SK-N-SH (cell line): ENCODE measurements at regions not wholly inside any gene's neighbourhood (a gene's known extent, or its start where the extent isn't known, plus 50 kb on each side); places are given as distances from the start of the nearest gene placed in this dataset.

Source experiments
- CTCF ChIA-PET: fragments of 300-600, 350-600 bp; formaldehyde crosslinking; extraction: SDS; loops from one replicate; lab custom pipeline; 2021; lab: Yijun Ruan, JAX
- POLR2A ChIA-PET: fragments of 350-600 bp; sonication (Branson Sonifier 250); formaldehyde crosslinking; extraction: SDS; loops from one replicate; lab custom pipeline; 2020; ENCODE audit warnings: antibody characterized with exemption, inconsistent platforms; lab: Yijun Ruan, JAX
- DNase-seq: peaks from one replicate; pipeline ENCODE4 v3.0.0; 2012
- H2AFZ ChIP-seq: fragments of 200-600 bp; sonication (generic); 2 replicates; pipeline ENCODE4 v1.8.1; 2016; ENCODE audit warnings: antibody characterized with exemption, mild to moderate bottlenecking, low read depth
- H3F3A ChIP-seq: fragments of 200-600 bp; sonication (generic); replicated peaks from 2 replicates; pipeline ENCODE3; 2016; ENCODE audit warnings: antibody characterized with exemption, mild to moderate bottlenecking; ENCODE audit not compliant: insufficient read depth
- H3K27ac ChIP-seq, 2 experiments: fragments of 200-500 bp in 1 of 2; fragments of 200-600 bp in 1 of 2; sonication (Bioruptor generic) in 1 of 2; sonication (generic), shearing (Covaris generic) in 1 of 2; 2 replicates each; pipeline versions ENCODE4 v1.5.1 to v1.6.1; 2014 to 2016; ENCODE audit warnings: low read depth in 2 of 2, inconsistent platforms in 1 of 2, low read length in 1 of 2, mild to moderate bottlenecking in 1 of 2, mixed read lengths in 1 of 2
- H3K27me3 ChIP-seq: fragments of 200-600 bp; sonication (generic), shearing (Covaris generic); 2 replicates; pipeline ENCODE4 v1.6.1; 2016; ENCODE audit warnings: mixed run types; ENCODE audit not compliant: insufficient read depth
- H3K36me3 ChIP-seq, 2 experiments: fragments of 200-500 bp in 1 of 2; fragments of 200-600 bp in 1 of 2; sonication (Bioruptor generic) in 1 of 2; sonication (generic) in 1 of 2; replicated peaks in 1 of 2; 2 replicates each; pipeline versions ENCODE3 to v1.5.1; 2014 to 2016; ENCODE audit warnings: low read length in 1 of 2, mild to moderate bottlenecking in 1 of 2; ENCODE audit not compliant: insufficient read depth in 2 of 2, control insufficient read depth in 1 of 2
- H3K4me1 ChIP-seq, 2 experiments: fragments of 200-500 bp in 1 of 2; fragments of 200-600 bp in 1 of 2; sonication (Bioruptor generic) in 1 of 2; sonication (generic), shearing (Covaris generic) in 1 of 2; 2 replicates each; pipeline versions ENCODE4 v1.5.1 to v1.6.1; 2014 to 2016; ENCODE audit warnings: low read depth in 1 of 2, low read length in 1 of 2, mixed run types in 1 of 2; ENCODE audit not compliant: insufficient read depth in 2 of 2, control insufficient read depth in 1 of 2
- H3K4me2 ChIP-seq: fragments of 200-600 bp; sonication (generic), shearing (Covaris generic); 2 replicates; pipeline ENCODE4 v1.6.1; 2017; ENCODE audit warnings: mixed run types
- H3K4me3 ChIP-seq, 2 experiments: fragments of 200-500 bp in 1 of 2; fragments of 200-600 bp in 1 of 2; sonication (Bioruptor generic) in 1 of 2; sonication (generic), shearing (Covaris generic) in 1 of 2; 2 replicates each; pipeline versions ENCODE4 v1.5.1 to v1.8.1; 2014 to 2016; ENCODE audit warnings: low read depth in 2 of 2, inconsistent platforms in 1 of 2, low read length in 1 of 2, mild to moderate bottlenecking in 1 of 2, mixed read lengths in 1 of 2, moderate library complexity in 1 of 2
- H3K79me2 ChIP-seq: fragments of 200-600 bp; sonication (generic); 2 replicates; pipeline ENCODE4 v1.8.1; 2017; ENCODE audit warnings: mild to moderate bottlenecking; ENCODE audit not compliant: insufficient read depth
- H3K9ac ChIP-seq: fragments of 200-600 bp; sonication (generic); 2 replicates; pipeline ENCODE4 v1.6.1; 2017; ENCODE audit warnings: mixed run types
- H3K9me2 ChIP-seq: fragments of 200-600 bp; sonication (generic); 2 replicates; pipeline ENCODE4 v1.6.1; 2017; ENCODE audit warnings: mixed run types
- H3K9me3 ChIP-seq: fragments of 200-600 bp; sonication (generic); 2 replicates; pipeline ENCODE4 v1.6.1; 2017; ENCODE audit warnings: mixed run types, mild to moderate bottlenecking, moderate library complexity
- H4K20me1 ChIP-seq: fragments of 200-600 bp; sonication (generic); 2 replicates; pipeline ENCODE4 v1.6.1; 2017; ENCODE audit warnings: mild to moderate bottlenecking, mixed run types; ENCODE audit not compliant: insufficient read depth
- CHD2 ChIP-seq: fragments of 150-350 bp; IDR thresholded peaks from 2 replicates; pipeline ENCODE4 v1.6.1; 2018; ENCODE audit warnings: low read length; ENCODE audit not compliant: partially characterized antibody
- ELF1 ChIP-seq: IDR thresholded peaks from 2 replicates; pipeline ENCODE4 v1.4.0; 2012
- FOSL2 ChIP-seq: IDR thresholded peaks from 2 replicates; pipeline ENCODE4 v1.4.0; 2012; ENCODE audit warnings: low read depth, mild to moderate bottlenecking, moderate library complexity, borderline replicate concordance
- FOXJ3 ChIP-seq: sonication (generic); formaldehyde crosslinking; IDR thresholded peaks from 2 replicates; pipeline ENCODE4 v1.5.1; 2020; ENCODE audit warnings: mild to moderate bottlenecking, missing genetic modification reagents
- FOXM1 ChIP-seq: IDR thresholded peaks from 2 replicates; pipeline ENCODE4 v1.4.0; 2012; ENCODE audit warnings: low read depth, mild to moderate bottlenecking
- GATA2 ChIP-seq: sonication (generic); formaldehyde crosslinking; IDR thresholded peaks from 2 replicates; pipeline ENCODE4 v1.5.0; 2020; ENCODE audit warnings: mild to moderate bottlenecking, missing genetic modification reagents
- JUND ChIP-seq: IDR thresholded peaks from 2 replicates; pipeline ENCODE4 v1.4.0; 2012
- POLR2AphosphoS5 ChIP-seq: IDR thresholded peaks from 2 replicates; pipeline ENCODE4 v1.6.1; 2012; ENCODE audit warnings: low read depth, low read length
- RAD21 ChIP-seq: IDR thresholded peaks from 2 replicates; pipeline ENCODE4 v1.6.1; 2012; ENCODE audit warnings: mild to moderate bottlenecking, low read length
- RCOR1 ChIP-seq: fragments of 150-350 bp; IDR thresholded peaks from 2 replicates; pipeline ENCODE4 v1.6.1; 2017; ENCODE audit warnings: antibody characterized with exemption, low read length
- SMC3 ChIP-seq: IDR thresholded peaks from 2 replicates; pipeline ENCODE4 v1.6.1; 2012; ENCODE audit warnings: low read depth, low read length, improper control_type of control experiment
- TAF1 ChIP-seq: IDR thresholded peaks from 2 replicates; pipeline ENCODE4 v1.6.1; 2012; ENCODE audit warnings: low read depth, mild to moderate bottlenecking, low read length, moderate library complexity, borderline replicate concordance
- TCF12 ChIP-seq: IDR thresholded peaks from 2 replicates; pipeline ENCODE4 v1.4.0; 2012
- YY1 ChIP-seq: IDR thresholded peaks from 2 replicates; pipeline ENCODE4 v1.4.0; 2012; ENCODE audit warnings: low read depth, mild to moderate bottlenecking
- WGBS: methylation state at CpG from one replicate; pipeline ENCODE4 v1.1.6; 2017; ENCODE audit warnings: low lambda C conversion rate; 5-methylcytosine and 5-hydroxymethylcytosine counted together
- TF ChIP-seq, protein P1 (sequence below): IDR thresholded peaks from 2 replicates; pipeline ENCODE4 v1.4.0; 2012; ENCODE audit warnings: low read depth, borderline replicate concordance
- TF ChIP-seq, protein P2 (sequence below): IDR thresholded peaks from 2 replicates; pipeline ENCODE4 v1.6.1; 2012; ENCODE audit warnings: mild to moderate bottlenecking, low read depth, low read length, moderate library complexity

DNA sequence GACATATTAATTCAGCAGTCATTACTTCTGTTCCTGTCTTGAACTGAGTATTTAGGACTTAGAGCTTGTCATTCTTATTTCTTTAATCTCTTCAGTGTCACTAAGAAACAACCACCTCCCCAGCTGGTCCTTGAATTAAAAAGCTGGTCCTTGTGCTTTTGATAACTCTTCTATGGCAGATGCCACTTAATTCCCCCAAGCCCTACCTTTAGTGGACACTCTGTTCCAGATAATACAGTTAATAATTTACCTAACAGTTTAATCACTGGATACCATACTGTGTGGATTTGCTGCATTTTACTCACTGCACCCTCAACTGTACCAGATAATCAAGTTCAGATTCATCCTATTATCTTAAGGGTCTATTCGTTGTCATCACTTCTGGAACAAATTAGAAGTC is 73.1 kb downstream of the SKA1 start:
- H2AFZ ChIP-seq = no peak overlapping the region

DNA sequence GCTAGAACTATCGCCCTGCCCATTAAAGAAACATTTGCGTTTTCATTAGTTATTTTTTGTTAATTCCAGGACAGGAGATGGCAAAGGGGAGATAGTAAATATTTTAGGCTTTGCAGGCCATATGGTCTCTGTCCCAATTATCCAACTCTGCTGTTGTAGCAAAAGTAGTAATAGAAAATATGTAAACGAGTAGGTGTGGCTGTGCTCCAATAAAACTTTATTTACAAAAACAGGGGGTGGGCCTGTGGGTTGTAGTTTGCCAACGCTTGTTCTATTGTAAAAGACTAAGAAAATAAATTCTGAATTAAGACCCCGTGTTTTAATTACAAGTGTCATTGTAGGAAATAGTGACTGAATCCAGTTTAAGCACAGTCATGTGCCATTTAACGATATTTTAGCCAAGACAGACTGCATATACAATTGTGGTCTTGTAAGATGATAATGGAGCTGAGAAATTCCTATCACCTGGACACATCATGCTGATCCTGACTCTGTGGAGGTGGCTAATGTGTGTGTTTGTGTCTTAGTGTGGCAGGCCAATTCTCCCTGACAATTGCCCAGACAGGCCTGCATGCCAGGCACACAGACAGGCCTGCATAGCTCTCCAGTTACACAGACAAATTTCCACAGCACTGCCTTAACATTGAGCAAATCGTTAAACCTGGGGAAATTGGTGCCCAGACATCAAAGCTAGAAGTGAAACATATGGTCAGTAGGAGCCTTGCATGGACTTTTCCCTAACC is 76.4 kb downstream of the SKA1 start:
- TF ChIP-seq, protein P1, sequence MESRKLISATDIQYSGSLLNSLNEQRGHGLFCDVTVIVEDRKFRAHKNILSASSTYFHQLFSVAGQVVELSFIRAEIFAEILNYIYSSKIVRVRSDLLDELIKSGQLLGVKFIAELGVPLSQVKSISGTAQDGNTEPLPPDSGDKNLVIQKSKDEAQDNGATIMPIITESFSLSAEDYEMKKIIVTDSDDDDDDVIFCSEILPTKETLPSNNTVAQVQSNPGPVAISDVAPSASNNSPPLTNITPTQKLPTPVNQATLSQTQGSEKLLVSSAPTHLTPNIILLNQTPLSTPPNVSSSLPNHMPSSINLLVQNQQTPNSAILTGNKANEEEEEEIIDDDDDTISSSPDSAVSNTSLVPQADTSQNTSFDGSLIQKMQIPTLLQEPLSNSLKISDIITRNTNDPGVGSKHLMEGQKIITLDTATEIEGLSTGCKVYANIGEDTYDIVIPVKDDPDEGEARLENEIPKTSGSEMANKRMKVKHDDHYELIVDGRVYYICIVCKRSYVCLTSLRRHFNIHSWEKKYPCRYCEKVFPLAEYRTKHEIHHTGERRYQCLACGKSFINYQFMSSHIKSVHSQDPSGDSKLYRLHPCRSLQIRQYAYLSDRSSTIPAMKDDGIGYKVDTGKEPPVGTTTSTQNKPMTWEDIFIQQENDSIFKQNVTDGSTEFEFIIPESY = no peak
- TF ChIP-seq YY1 (no peak), RCOR1 (no peak), FOXM1 (no peak), CHD2 (no peak), TAF1 (no peak)
- TF ChIP-seq, all 33 proteins: peak for 0
- Histone ChIP-seq H3K27me3 (no peaks in the 10 kb centered on the region), H3K4me3 (no peak overlapping the region), H3K79me2 (no peaks in the 10 kb centered on the region), H3K9me2 (no peaks in the 10 kb centered on the region), H3K9me3 (no peaks in the 10 kb centered on the region), H3K36me3 (no peaks in the 10 kb centered on the region), H3K9ac (no peak overlapping the region), H4K20me1 (no peaks in the 10 kb centered on the region), H3K4me1 (peaks cover 0 to 3% of the 10 kb centered on the region in 2 experiments; a peak in 1 of 4 replicates), H3K4me2 (no peak overlapping the region), H2AFZ (no peak overlapping the region), H3K27ac (no peak overlapping the region; a peak in 1 of 4 replicates), H3F3A (no peaks in the 10 kb centered on the region)
- no peak for DNase-seq
- POLR2A ChIA-PET = no interaction called here
- WGBS = 35% methylated on average over 7 of the region's 7 CpGs
- CTCF ChIA-PET = no interaction called here

More for the DNA sequence above, 73.1 kb downstream of the SKA1 start:
- Histone ChIP-seq H3K27ac (no peak overlapping the region), H3K9ac (no peak overlapping the region), H3K4me3 (no peak overlapping the region), H3K79me2 (no peaks in the 10 kb centered on the region), H3K4me1 (peaks cover 0 to 3% of the 10 kb centered on the region in 2 experiments; a peak in 1 of 4 replicates), H3K27me3 (no peaks in the 10 kb centered on the region), H3K36me3 (no peaks in the 10 kb centered on the region), H4K20me1 (no peaks in the 10 kb centered on the region), H3K9me2 (no peaks in the 10 kb centered on the region), H3K9me3 (no peaks in the 10 kb centered on the region), H3K4me2 (no peak overlapping the region), H3F3A (no peaks in the 10 kb centered on the region)
- DNase-seq = no peak
- CTCF ChIA-PET = interaction anchor here (2.3 kb wide), 1 partner anchor 19 kb away, joined by 12 read pairs; no protein-coding TSS in a partner anchor
- TF ChIP-seq, protein P2, sequence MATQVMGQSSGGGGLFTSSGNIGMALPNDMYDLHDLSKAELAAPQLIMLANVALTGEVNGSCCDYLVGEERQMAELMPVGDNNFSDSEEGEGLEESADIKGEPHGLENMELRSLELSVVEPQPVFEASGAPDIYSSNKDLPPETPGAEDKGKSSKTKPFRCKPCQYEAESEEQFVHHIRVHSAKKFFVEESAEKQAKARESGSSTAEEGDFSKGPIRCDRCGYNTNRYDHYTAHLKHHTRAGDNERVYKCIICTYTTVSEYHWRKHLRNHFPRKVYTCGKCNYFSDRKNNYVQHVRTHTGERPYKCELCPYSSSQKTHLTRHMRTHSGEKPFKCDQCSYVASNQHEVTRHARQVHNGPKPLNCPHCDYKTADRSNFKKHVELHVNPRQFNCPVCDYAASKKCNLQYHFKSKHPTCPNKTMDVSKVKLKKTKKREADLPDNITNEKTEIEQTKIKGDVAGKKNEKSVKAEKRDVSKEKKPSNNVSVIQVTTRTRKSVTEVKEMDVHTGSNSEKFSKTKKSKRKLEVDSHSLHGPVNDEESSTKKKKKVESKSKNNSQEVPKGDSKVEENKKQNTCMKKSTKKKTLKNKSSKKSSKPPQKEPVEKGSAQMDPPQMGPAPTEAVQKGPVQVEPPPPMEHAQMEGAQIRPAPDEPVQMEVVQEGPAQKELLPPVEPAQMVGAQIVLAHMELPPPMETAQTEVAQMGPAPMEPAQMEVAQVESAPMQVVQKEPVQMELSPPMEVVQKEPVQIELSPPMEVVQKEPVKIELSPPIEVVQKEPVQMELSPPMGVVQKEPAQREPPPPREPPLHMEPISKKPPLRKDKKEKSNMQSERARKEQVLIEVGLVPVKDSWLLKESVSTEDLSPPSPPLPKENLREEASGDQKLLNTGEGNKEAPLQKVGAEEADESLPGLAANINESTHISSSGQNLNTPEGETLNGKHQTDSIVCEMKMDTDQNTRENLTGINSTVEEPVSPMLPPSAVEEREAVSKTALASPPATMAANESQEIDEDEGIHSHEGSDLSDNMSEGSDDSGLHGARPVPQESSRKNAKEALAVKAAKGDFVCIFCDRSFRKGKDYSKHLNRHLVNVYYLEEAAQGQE = no peak
- no peak for TF ChIP-seq FOXM1
- TF ChIP-seq JUND = no peak
- TF ChIP-seq FOSL2 = no peak
- no peak for TF ChIP-seq RAD21
- TF ChIP-seq SMC3 = no peak
- TF ChIP-seq FOXJ3 (CRISPR knock-in tag) = no peak
- TF ChIP-seq ELF1 = no peak
- no peak for TF ChIP-seq TCF12
- no peak for TF ChIP-seq TAF1
- no peak for TF ChIP-seq POLR2AphosphoS5
- TF ChIP-seq RCOR1 = no peak
- TF ChIP-seq GATA2 (CRISPR knock-in tag) = no peak
- 5% methylated on average over 1 of the region's 1 CpG for WGBS
- POLR2A ChIA-PET = no interaction called here
